ENCODE measurements at regions not wholly inside any gene's neighbourhood (a gene's known extent, or its start where the extent isn't known, plus 50 kb on each side); places are given as distances from the start of the nearest gene placed in this dataset.

- TF ChIP-seq ZNF425 (CRISPR knock-in tag; conservative IDR thresholded peaks at IDR 0.05) (no peak), ETV6 (CRISPR knock-in tag; IDR thresholded peaks at IDR 0.05) (no peak), USF1 (CRISPR knock-in tag; IDR thresholded peaks at IDR 0.05) (no peak)
Observed at GRCh38 chr2:176407706-176408105, 138.5 kb downstream of the MTX2 start (continued).

- no peaks in the 10 kb centered on the region for H3K9me3 Mint-ChIP-seq
- POLR2A ChIA-PET = no interaction called here
- TF ChIP-seq ETV6 (CRISPR knock-in tag; IDR thresholded peaks at IDR 0.05) = no peak
- no peak for TF ChIP-seq ZBTB21 (CRISPR knock-in tag; IDR thresholded peaks at IDR 0.05; ENCODE audit: borderline replicate concordance)
- no peak for TF ChIP-seq JUN (CRISPR knock-in tag; IDR thresholded peaks at IDR 0.05)
- TF ChIP-seq ZNF317 (CRISPR knock-in tag; IDR thresholded peaks at IDR 0.05; ENCODE audit: borderline replicate concordance, low read depth) = no peak
- TF ChIP-seq JAZF1 (CRISPR knock-in tag; IDR thresholded peaks at IDR 0.05) = no peak
- TF ChIP-seq GRHL2 (CRISPR knock-in tag; IDR thresholded peaks at IDR 0.05; ENCODE audit: insufficient replicate concordance, severe bottlenecking) = no peak
- TF ChIP-seq ZNF416 (CRISPR knock-in tag; IDR thresholded peaks at IDR 0.05) = no peak
- TF ChIP-seq ZNF396 (CRISPR knock-in tag; IDR thresholded peaks at IDR 0.05; ENCODE audit: borderline replicate concordance) = no peak
- no peak for TF ChIP-seq FOXP1 (CRISPR knock-in tag; IDR thresholded peaks at IDR 0.05; ENCODE audit: borderline replicate concordance)
- TF ChIP-seq NR3C1 (CRISPR knock-in tag; conservative IDR thresholded peaks at IDR 0.05; ENCODE audit: low read depth) = no peak
- no peak for TF ChIP-seq ZNF263 (CRISPR knock-in tag; IDR thresholded peaks at IDR 0.05; ENCODE audit: low read depth)
- TF ChIP-seq USF1 (CRISPR knock-in tag; IDR thresholded peaks at IDR 0.05) = no peak
- no peak for TF ChIP-seq CDX4 (CRISPR knock-in tag; IDR thresholded peaks at IDR 0.05; ENCODE audit: borderline replicate concordance)
- TF ChIP-seq SMAD4 (CRISPR knock-in tag; IDR thresholded peaks at IDR 0.05) = no peak
- TF ChIP-seq RELA (CRISPR knock-in tag; IDR thresholded peaks at IDR 0.05; ENCODE audit: borderline replicate concordance) = no peak
- TF ChIP-seq ZNF232 (CRISPR knock-in tag; IDR thresholded peaks at IDR 0.05) = no peak
- no peak for TF ChIP-seq PRDM15 (CRISPR knock-in tag; IDR thresholded peaks at IDR 0.05)
- TF ChIP-seq SOX15 (CRISPR knock-in tag; IDR thresholded peaks at IDR 0.05) = no peak
- no peak for TF ChIP-seq ZNF219 (CRISPR knock-in tag; IDR thresholded peaks at IDR 0.05; ENCODE audit: borderline replicate concordance)
- TF ChIP-seq ZNF532 (CRISPR knock-in tag; IDR thresholded peaks at IDR 0.05; ENCODE audit: borderline replicate concordance) = no peak
- H3K36me3 Mint-ChIP-seq = no peaks in the 10 kb centered on the region
- no peak overlapping the region for H3K27ac Mint-ChIP-seq
- CTCF ChIA-PET = no interaction called here
- no peak overlapping the region for H3K4me3 Mint-ChIP-seq
- ATAC-seq (no peak), DNase-seq (ENCODE audit: low spot score) (no peak)
- H3K4me1 Mint-ChIP-seq = 0 out of 2 replicates have a peak, but pooled peaks cover 3% of the 10 kb centered on the region
- H3K27me3 Mint-ChIP-seq (ENCODE audit: low read depth) = peaks cover 3% of the 10 kb centered on the region; the same call in 1 of the 2 replicates
Observed at GRCh38 chr2:176409671-176410070, 140.4 kb downstream of the MTX2 start.

All from WTC11 (cell line).